Epithelial cell of esophagus (primary cell): ENCODE measurements at regions not wholly inside any gene's neighbourhood (a gene's known extent, or its start where the extent isn't known, plus 50 kb on each side); places are given as distances from the start of the nearest gene placed in this dataset.
A peak's percentile ranks its signal among the peaks of the same experiment; 100 is the strongest.

ENCODE experiments used
- DNase-seq: peaks from one replicate; pipeline ENCODE4 v3.0.0; 2010; ENCODE audit warnings: low read depth
- H3K4me3 ChIP-seq: 2 replicates; pipeline ENCODE4 v1.5.1; 2011; ENCODE audit warnings: mild to moderate bottlenecking, low read length, control low read depth
- CTCF ChIP-seq: IDR thresholded peaks from 2 replicates; pipeline ENCODE4 v1.5.1; 2011; ENCODE audit warnings: low read depth, mild to moderate bottlenecking, low read length, control low read depth, inconsistent platforms; ENCODE audit not compliant: insufficient read depth; ENCODE audit errors: missing control alignments

- TF ChIP-seq CTCF: no peak
- no peak for DNase-seq
- H3K4me3 ChIP-seq: no peak overlapping the region
Measured at GRCh38 chr1:81664341-81664740, 136.4 kb upstream of the ADGRL2 start.

- TF ChIP-seq CTCF: no peak
- H3K4me3 ChIP-seq: no peak overlapping the region
- DNase-seq: no peak
Measured at GRCh38 chr1:81662913-81663526, 137.7 kb upstream of the ADGRL2 start.

- TF ChIP-seq CTCF: no peak
- H3K4me3 ChIP-seq: no peak overlapping the region
- DNase-seq: peak; percentile 28
Measured at GRCh38 chr1:81660286-81660685, 140.4 kb upstream of the ADGRL2 start.

GRCh38 chr1:81654657-81655056, 146.1 kb upstream of the ADGRL2 start:
- no peak for TF ChIP-seq CTCF
- no peak overlapping the region for H3K4me3 ChIP-seq
- DNase-seq: peak; percentile 79

- TF ChIP-seq CTCF: no peak
- DNase-seq: peak; percentile 90
- no peak overlapping the region for H3K4me3 ChIP-seq
Measured at GRCh38 chr1:81654147-81654546, 146.6 kb upstream of the ADGRL2 start.

GRCh38 chr1:81650776-81651175, 150.0 kb upstream of the ADGRL2 start:
- no peak for TF ChIP-seq CTCF
- DNase-seq: no peak
- no peak overlapping the region for H3K4me3 ChIP-seq

- no peak overlapping the region for H3K4me3 ChIP-seq
- TF ChIP-seq CTCF: no peak
- DNase-seq: no peak
Measured at GRCh38 chr1:81635816-81636215, 164.9 kb upstream of the ADGRL2 start.
